ENCODE measurements at regions not wholly inside any gene's neighbourhood (a gene's known extent, or its start where the extent isn't known, plus 50 kb on each side); places are given as distances from the start of the nearest gene placed in this dataset.
"Not testable (repeated sequence)": the region's sequence is repeated elsewhere in the genome, so short reads cannot be mapped to it uniquely, and the experiment has no call there.

GRCh38 chr1:95534985-95535384 lies 301.0 kb downstream of the RWDD3 start:
- no peak for DNase-seq

GRCh38 chr1:95535614-95536013 lies 301.6 kb downstream of the RWDD3 start:
- DNase-seq: no peak

- no peak for DNase-seq
Measured at GRCh38 chr1:95536501-95536900, 302.5 kb downstream of the RWDD3 start.

GRCh38 chr1:95537176-95537575 lies 303.2 kb downstream of the RWDD3 start:
- DNase-seq: no peak

- not testable (repeated sequence) for DNase-seq
Measured at GRCh38 chr1:95538242-95538641, 304.2 kb downstream of the RWDD3 start.

GRCh38 chr1:95542936-95543335 lies 308.9 kb downstream of the RWDD3 start:
- DNase-seq: no peak

GRCh38 chr1:95547005-95547404 lies 313.0 kb downstream of the RWDD3 start:
- DNase-seq: no peak

- no peak for DNase-seq
Measured at GRCh38 chr1:95548211-95548610, 314.2 kb downstream of the RWDD3 start.

- no peak for DNase-seq
Measured at GRCh38 chr1:95551201-95551600, 317.2 kb downstream of the RWDD3 start.

- DNase-seq: no peak
Measured at GRCh38 chr1:95553595-95553994, 319.6 kb downstream of the RWDD3 start.

GRCh38 chr1:95554408-95554807 lies 320.4 kb downstream of the RWDD3 start:
- DNase-seq: no peak

- no peak for DNase-seq
Measured at GRCh38 chr1:95558791-95559190, 324.8 kb downstream of the RWDD3 start.

GRCh38 chr1:95561346-95561745 lies 327.3 kb downstream of the RWDD3 start:
- no peak for DNase-seq

- DNase-seq: no peak
Measured at GRCh38 chr1:95562230-95562629, 328.2 kb downstream of the RWDD3 start.

GRCh38 chr1:95572002-95572401 lies 338.0 kb downstream of the RWDD3 start:
- DNase-seq: no peak

GRCh38 chr1:95572962-95573361 lies 339.0 kb downstream of the RWDD3 start:
- no peak for DNase-seq

GRCh38 chr1:95575291-95575690 lies 341.3 kb downstream of the RWDD3 start:
- DNase-seq: no peak

GRCh38 chr1:95578462-95578861 lies 344.5 kb downstream of the RWDD3 start:
- no peak for DNase-seq

- DNase-seq: no peak
Measured at GRCh38 chr1:95582191-95582590, 348.2 kb downstream of the RWDD3 start.

GRCh38 chr1:95582746-95583145 lies 348.7 kb downstream of the RWDD3 start:
- no peak for DNase-seq

GRCh38 chr1:95583661-95584210 lies 349.7 kb downstream of the RWDD3 start:
- no peak for DNase-seq

GRCh38 chr1:95584315-95584714 lies 350.3 kb downstream of the RWDD3 start:
- no peak for DNase-seq

GRCh38 chr1:95604771-95605170 lies 370.8 kb downstream of the RWDD3 start:
- DNase-seq: no peak

GRCh38 chr1:95614197-95614596 lies 380.2 kb downstream of the RWDD3 start:
- DNase-seq: no peak

GRCh38 chr1:95615421-95615820 lies 381.4 kb downstream of the RWDD3 start:
- no peak for DNase-seq

GRCh38 chr1:95620076-95620475 lies 386.1 kb downstream of the RWDD3 start:
- no peak for DNase-seq
